22Rv1 (cell line): ENCODE measurements at regions not wholly inside any gene's neighbourhood (a gene's known extent, or its start where the extent isn't known, plus 50 kb on each side); places are given as distances from the start of the nearest gene placed in this dataset.

ENCODE experiments used
- H3K27ac ChIP-seq: fragments of 450-650 bp; 2 replicates; pipeline ENCODE4 v1.5.1; 2017
- ZFX ChIP-seq: fragments of 450-650 bp; IDR thresholded peaks from 2 replicates; pipeline ENCODE4 v1.6.1; 2017; ENCODE audit warnings: antibody characterized with exemption, borderline replicate concordance
- TF ChIP-seq, protein P1 (sequence below): fragments of 450-650 bp; IDR thresholded peaks from 2 replicates; pipeline ENCODE4 v1.5.1; 2017; ENCODE audit warnings: mild to moderate bottlenecking

DNA sequence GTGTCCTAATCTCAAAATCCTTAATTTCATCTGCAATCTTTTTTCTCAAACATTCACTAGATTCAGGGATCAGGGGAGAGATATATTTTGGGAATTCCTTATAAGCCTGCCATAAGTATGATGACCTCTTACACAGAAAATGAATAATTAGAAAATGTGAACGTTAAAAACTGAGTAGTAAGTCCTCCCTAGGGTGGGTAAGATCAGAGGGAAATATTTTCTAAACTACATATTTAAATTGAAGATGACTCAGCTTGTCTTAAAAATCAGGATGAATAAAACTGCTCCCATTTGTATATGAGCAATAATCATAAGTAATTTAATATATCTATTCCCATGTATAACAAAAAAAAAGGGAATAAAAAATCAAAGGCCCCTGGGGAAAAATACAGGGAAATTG, 935.5 kb downstream of the TMTC2 start:
- no peak for TF ChIP-seq ZFX
- TF ChIP-seq, protein P1, sequence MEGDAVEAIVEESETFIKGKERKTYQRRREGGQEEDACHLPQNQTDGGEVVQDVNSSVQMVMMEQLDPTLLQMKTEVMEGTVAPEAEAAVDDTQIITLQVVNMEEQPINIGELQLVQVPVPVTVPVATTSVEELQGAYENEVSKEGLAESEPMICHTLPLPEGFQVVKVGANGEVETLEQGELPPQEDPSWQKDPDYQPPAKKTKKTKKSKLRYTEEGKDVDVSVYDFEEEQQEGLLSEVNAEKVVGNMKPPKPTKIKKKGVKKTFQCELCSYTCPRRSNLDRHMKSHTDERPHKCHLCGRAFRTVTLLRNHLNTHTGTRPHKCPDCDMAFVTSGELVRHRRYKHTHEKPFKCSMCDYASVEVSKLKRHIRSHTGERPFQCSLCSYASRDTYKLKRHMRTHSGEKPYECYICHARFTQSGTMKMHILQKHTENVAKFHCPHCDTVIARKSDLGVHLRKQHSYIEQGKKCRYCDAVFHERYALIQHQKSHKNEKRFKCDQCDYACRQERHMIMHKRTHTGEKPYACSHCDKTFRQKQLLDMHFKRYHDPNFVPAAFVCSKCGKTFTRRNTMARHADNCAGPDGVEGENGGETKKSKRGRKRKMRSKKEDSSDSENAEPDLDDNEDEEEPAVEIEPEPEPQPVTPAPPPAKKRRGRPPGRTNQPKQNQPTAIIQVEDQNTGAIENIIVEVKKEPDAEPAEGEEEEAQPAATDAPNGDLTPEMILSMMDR, result no peak

DNA sequence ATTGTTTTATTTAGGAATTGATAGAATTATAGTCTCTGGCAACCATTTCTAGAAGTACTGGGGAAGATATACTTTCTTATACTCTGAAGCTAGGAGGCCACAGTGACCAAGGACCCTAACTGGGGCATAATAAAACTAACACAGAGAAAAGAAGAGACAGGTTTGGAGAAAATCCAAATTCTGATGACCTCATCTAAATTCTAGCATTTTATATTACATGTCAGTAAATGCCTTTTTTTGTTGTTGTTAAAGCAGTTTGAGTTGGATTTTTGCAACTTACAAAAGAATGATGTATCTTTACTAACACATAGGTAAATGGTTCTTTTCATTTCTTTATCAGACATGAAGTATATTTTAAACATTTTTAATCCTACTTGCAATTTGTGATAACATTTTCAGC, 933.3 kb downstream of the TMTC2 start:
- TF ChIP-seq, protein P1, result no peak
- TF ChIP-seq ZFX, result no peak
- no peak overlapping the region for H3K27ac ChIP-seq

More for the DNA sequence above, 935.5 kb downstream of the TMTC2 start:
- H3K27ac ChIP-seq, result no peak overlapping the region

DNA sequence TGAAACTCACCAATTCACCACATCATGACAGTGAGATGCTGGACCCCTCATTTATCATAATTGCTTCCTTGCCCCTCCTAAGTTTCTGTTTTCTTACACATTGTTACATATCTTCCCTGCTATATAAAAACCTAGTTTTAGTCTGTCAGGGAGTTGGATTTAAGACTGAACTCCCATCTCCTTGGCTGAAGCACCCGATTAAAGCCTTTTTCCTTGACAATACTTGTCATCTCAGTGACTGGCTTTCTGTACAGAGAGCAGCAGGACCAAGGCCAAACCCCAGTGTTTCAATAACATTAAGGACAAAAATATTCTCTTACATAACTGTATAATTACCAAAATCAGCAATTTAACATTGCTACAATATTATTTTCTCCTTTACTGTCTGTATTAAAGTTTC, 928.4 kb downstream of the TMTC2 start:
- TF ChIP-seq, protein P1, result no peak
- no peak for TF ChIP-seq ZFX
- H3K27ac ChIP-seq, result no peak overlapping the region

DNA sequence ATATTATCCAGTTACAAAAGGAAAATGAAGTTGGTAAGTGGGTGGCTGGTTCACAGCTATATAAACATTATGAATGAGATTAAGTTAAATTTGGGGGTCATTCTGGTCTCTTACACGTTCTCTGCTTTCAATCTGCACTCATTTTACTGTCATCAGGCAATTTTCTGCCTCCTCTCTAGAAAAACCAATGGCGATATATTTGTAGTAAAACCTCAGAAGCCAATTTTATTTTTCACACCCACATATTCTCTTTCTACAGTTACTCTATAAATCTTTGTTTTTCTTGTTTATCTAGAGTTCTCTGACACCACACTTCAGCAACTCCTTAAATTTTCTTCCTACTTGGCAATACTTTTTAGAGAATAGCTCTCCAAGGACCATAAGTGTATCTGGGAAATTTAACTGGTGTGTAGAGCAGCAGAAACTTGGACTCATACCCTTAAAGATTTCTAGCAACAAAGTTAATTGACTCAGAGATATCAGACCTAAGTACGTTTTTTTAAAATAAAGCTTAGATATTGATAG, 926.9 kb downstream of the TMTC2 start:
- TF ChIP-seq ZFX, result no peak
- TF ChIP-seq, protein P1, result no peak
- H3K27ac ChIP-seq, result no peak overlapping the region

DNA sequence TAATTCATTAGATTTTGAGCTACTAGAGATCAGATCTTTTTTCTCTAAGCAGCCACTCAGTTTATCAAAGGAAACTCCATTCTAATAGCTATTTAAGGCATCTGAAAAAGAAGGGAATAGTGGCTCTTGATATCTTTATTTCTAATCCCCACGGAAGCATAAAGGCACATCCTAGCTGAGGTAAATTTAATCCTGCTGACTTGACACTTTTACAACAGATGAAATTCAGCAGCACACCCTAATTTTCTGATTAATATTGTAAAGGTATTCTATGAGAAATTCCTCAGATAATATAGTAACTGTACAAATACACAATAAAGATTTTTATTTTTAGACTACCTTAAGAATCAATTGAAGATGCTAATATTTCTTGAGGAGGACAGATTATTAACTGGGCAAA, 916.4 kb downstream of the TMTC2 start:
- H3K27ac ChIP-seq, result no peak overlapping the region
- TF ChIP-seq, protein P1, result no peak
- no peak for TF ChIP-seq ZFX

DNA sequence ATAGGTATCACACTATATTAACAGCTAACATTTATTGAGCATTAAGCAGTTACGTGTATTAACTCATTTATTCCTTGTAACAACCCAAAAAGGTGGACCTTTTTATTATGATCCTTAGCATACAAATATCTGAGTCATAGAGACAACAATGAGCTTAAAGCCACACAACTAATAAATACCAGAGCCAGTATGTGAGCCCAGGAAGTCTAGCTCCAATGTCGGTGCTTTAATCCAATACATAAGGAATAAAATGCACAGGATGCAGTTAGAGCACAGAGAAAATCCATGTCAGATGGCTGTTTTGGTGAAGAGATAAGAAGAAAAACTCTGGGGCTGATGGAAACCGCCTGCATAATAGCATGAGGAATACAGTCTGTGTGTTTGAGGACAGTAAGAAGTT, 888.6 kb downstream of the TMTC2 start:
- no peak overlapping the region for H3K27ac ChIP-seq

DNA sequence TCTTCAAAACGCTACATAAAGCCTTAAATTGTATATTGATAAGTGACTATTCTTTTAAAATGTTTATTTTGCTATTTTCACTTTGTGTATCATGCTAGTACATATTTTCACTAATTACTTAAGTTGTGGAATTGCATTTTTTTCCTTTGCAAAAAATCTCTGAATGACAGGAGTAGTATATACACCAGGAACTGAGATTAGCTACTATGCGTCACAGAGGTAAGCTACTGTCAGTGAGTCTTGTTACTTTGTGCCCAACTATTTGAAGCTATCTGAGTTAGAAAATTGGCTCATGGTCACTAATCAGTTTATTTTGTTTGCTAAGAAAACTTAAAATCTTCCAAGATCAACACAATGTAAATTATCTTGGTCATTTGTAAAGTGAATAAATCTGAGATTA, 887.4 kb downstream of the TMTC2 start:
- no peak overlapping the region for H3K27ac ChIP-seq
- no peak for TF ChIP-seq ZFX
- TF ChIP-seq, protein P1, result no peak

More for the DNA sequence above, 888.6 kb downstream of the TMTC2 start:
- TF ChIP-seq ZFX, result no peak

DNA sequence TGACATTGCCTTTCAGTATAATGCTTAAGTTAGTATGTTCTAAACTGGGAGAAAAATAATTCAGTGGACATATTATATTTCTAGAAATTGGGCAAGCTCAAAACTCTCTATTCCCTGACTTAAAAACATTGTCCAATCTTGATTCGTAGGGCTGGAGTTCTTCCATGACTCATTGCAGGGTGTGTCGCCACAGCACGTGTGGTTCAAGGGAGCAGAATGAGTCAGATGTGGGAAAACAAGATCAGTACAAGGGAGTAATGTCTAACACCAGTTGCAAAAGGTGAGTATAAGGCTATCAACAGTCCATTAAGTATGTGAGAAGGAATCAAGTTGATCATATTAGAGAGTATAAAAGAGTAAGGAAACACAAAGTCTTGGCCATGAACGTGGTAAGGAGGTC, 887.0 kb downstream of the TMTC2 start:
- no peak overlapping the region for H3K27ac ChIP-seq
- TF ChIP-seq ZFX, result no peak
- TF ChIP-seq, protein P1, result no peak
